Esophagus (tissue), 2 donors: ENCODE measurements at regions not wholly inside any gene's neighbourhood (a gene's known extent, or its start where the extent isn't known, plus 50 kb on each side); places are given as distances from the start of the nearest gene placed in this dataset.
"Not testable (repeated sequence)": the region's sequence is repeated elsewhere in the genome, so short reads cannot be mapped to it uniquely, and the experiment has no call there.

ENCODE experiments used
- H3K27ac ChIP-seq, 2 donors: one replicate each; pipeline ENCODE4 v1.5.1; 2013; ENCODE audit warnings: low read depth in 2 of 2, mild to moderate bottlenecking in 2 of 2, inconsistent platforms in 1 of 2, low read length in 1 of 2, moderate library complexity in 1 of 2
- H3K27me3 ChIP-seq, 2 donors: one replicate each; pipeline ENCODE4 v1.6.1; 2013; ENCODE audit warnings: low read length in 2 of 2, control low read depth in 1 of 2, mild to moderate bottlenecking in 1 of 2; ENCODE audit not compliant: insufficient read depth in 2 of 2, control insufficient read depth in 1 of 2
- H3K36me3 ChIP-seq, 2 donors: one replicate each; pipeline ENCODE4 v1.6.1; 2013; ENCODE audit warnings: low read length in 1 of 2; ENCODE audit not compliant: control insufficient read depth in 2 of 2, insufficient read depth in 2 of 2
- H3K4me1 ChIP-seq, 2 donors: one replicate each; pipeline ENCODE4 v1.6.1; 2013; ENCODE audit warnings: low read length in 1 of 2; ENCODE audit not compliant: control insufficient read depth in 2 of 2, insufficient read depth in 2 of 2
- H3K4me3 ChIP-seq, 2 donors: one replicate each; pipeline ENCODE4 v1.5.1; 2013; ENCODE audit warnings: low read length in 2 of 2, mild to moderate bottlenecking in 2 of 2, low read depth in 1 of 2, moderate library complexity in 1 of 2
- H3K9me3 ChIP-seq, 2 donors: one replicate each; pipeline ENCODE4 v1.6.1; 2013; ENCODE audit warnings: mild to moderate bottlenecking in 2 of 2, low read depth in 1 of 2, low read length in 1 of 2, moderate library complexity in 1 of 2; ENCODE audit not compliant: control insufficient read depth in 2 of 2, insufficient read depth in 1 of 2
- WGBS, 2 donors: extraction: QIAGEN DNeasy Blood & Tissue Kit; methylation state at CpG; one replicate each; pipeline ENCODE4 v1.1.7; 2013; 5-methylcytosine and 5-hydroxymethylcytosine counted together
- donor health status: healthy with polysubstance abuse.
- donor health status: Bipolar disorder and iron deficiency.

GRCh38 chr12:33514893-33515292 lies 75.3 kb upstream of the SYT10 start:
- Histone ChIP-seq H3K27ac (no peak overlapping the region), H3K36me3 (no peaks in the 10 kb centered on the region), H3K27me3 (no peaks in the 10 kb centered on the region), H3K9me3 (no peaks in the 10 kb centered on the region), H3K4me1 (no peaks in the 10 kb centered on the region), H3K4me3 (no peak overlapping the region)
- WGBS, 2 donors: 90 to 96% methylated on average over 2 of the region's 2 CpGs

GRCh38 chr12:33519566-33519965 lies 79.9 kb upstream of the SYT10 start:
- no peaks in the 10 kb centered on the region for H3K9me3 ChIP-seq
- no peaks in the 10 kb centered on the region for H3K27me3 ChIP-seq
- H3K4me1 ChIP-seq: no peaks in the 10 kb centered on the region
- H3K4me3 ChIP-seq: no peak overlapping the region
- H3K36me3 ChIP-seq: no peaks in the 10 kb centered on the region
- H3K27ac ChIP-seq: no peak overlapping the region

- not testable (repeated sequence) for H3K27ac ChIP-seq, H3K27me3 ChIP-seq, H3K4me1 ChIP-seq, H3K9me3 ChIP-seq, H3K36me3 ChIP-seq
- H3K4me3 ChIP-seq: peak overlapping the region; percentile 36 to 39
- WGBS, 2 donors: 46 to 49% methylated on average over 12 of the region's 12 CpGs
These were observed 81.1 kb upstream of the SYT10 start for GRCh38 chr12:33520505-33521302.

- Histone ChIP-seq H3K27me3 (no peaks in the 10 kb centered on the region), H3K4me3 (no peak overlapping the region), H3K36me3 (no peaks in the 10 kb centered on the region), H3K9me3 (no peaks in the 10 kb centered on the region), H3K27ac (no peak overlapping the region), H3K4me1 (no peaks in the 10 kb centered on the region)
- WGBS, 2 donors: 79 to 82% methylated on average over 2 of the region's 2 CpGs
These were observed 89.4 kb upstream of the SYT10 start for GRCh38 chr12:33529031-33529430.

GRCh38 chr12:33529810-33530209 lies 90.2 kb upstream of the SYT10 start:
- Histone ChIP-seq H3K36me3 (no peaks in the 10 kb centered on the region), H3K27ac (no peak overlapping the region), H3K4me3 (no peak overlapping the region), H3K9me3 (no peaks in the 10 kb centered on the region), H3K4me1 (no peaks in the 10 kb centered on the region), H3K27me3 (no peaks in the 10 kb centered on the region)
- 53 to 69% methylated on average over 1 of the region's 1 CpG for WGBS, 2 donors

GRCh38 chr12:33531261-33531660 lies 91.6 kb upstream of the SYT10 start:
- Histone ChIP-seq H3K36me3 (no peaks in the 10 kb centered on the region), H3K9me3 (no peaks in the 10 kb centered on the region), H3K4me3 (no peak overlapping the region), H3K27me3 (no peaks in the 10 kb centered on the region), H3K27ac (no peak overlapping the region), H3K4me1 (no peaks in the 10 kb centered on the region)
- 81 to 82% methylated on average over 8 of the region's 8 CpGs for WGBS, 2 donors

- H3K27ac ChIP-seq: no peak overlapping the region
- no peaks in the 10 kb centered on the region for H3K36me3 ChIP-seq
- H3K4me1 ChIP-seq: no peaks in the 10 kb centered on the region
- H3K4me3 ChIP-seq: no peak overlapping the region
- no peaks in the 10 kb centered on the region for H3K9me3 ChIP-seq
- 94 to 97% methylated on average over 1 of the region's 1 CpG for WGBS, 2 donors
- no peaks in the 10 kb centered on the region for H3K27me3 ChIP-seq
These were observed 93.9 kb upstream of the SYT10 start for GRCh38 chr12:33533527-33533926.

- WGBS, 2 donors: 32 to 46% methylated on average over 1 of the region's 1 CpG
- no peak overlapping the region for H3K4me3 ChIP-seq
- no peaks in the 10 kb centered on the region for H3K4me1 ChIP-seq
- no peaks in the 10 kb centered on the region for H3K36me3 ChIP-seq
- H3K27me3 ChIP-seq: no peaks in the 10 kb centered on the region
- H3K9me3 ChIP-seq: no peaks in the 10 kb centered on the region
- no peak overlapping the region for H3K27ac ChIP-seq
These were observed 96.8 kb upstream of the SYT10 start for GRCh38 chr12:33536431-33536830.

- H3K27ac ChIP-seq: no peak overlapping the region
- H3K9me3 ChIP-seq: no peaks in the 10 kb centered on the region
- H3K4me1 ChIP-seq: no peaks in the 10 kb centered on the region
- no peaks in the 10 kb centered on the region for H3K27me3 ChIP-seq
- H3K36me3 ChIP-seq: no peaks in the 10 kb centered on the region
- WGBS, 2 donors: 83 to 88% methylated on average over 3 of the region's 3 CpGs
- no peak overlapping the region for H3K4me3 ChIP-seq
These were observed 106.4 kb upstream of the SYT10 start for GRCh38 chr12:33546004-33546403.

- 75 to 93% methylated on average over 3 of the region's 3 CpGs for WGBS, 2 donors
- Histone ChIP-seq H3K4me1 (no peaks in the 10 kb centered on the region), H3K36me3 (no peaks in the 10 kb centered on the region), H3K9me3 (no peaks in the 10 kb centered on the region), H3K4me3 (no peak overlapping the region), H3K27ac (no peak overlapping the region), H3K27me3 (no peaks in the 10 kb centered on the region)
These were observed 107.5 kb upstream of the SYT10 start for GRCh38 chr12:33547084-33547483.
